ENCODE measurements at regions not wholly inside any gene's neighbourhood (a gene's known extent, or its start where the extent isn't known, plus 50 kb on each side); places are given as distances from the start of the nearest gene placed in this dataset.

DNA sequence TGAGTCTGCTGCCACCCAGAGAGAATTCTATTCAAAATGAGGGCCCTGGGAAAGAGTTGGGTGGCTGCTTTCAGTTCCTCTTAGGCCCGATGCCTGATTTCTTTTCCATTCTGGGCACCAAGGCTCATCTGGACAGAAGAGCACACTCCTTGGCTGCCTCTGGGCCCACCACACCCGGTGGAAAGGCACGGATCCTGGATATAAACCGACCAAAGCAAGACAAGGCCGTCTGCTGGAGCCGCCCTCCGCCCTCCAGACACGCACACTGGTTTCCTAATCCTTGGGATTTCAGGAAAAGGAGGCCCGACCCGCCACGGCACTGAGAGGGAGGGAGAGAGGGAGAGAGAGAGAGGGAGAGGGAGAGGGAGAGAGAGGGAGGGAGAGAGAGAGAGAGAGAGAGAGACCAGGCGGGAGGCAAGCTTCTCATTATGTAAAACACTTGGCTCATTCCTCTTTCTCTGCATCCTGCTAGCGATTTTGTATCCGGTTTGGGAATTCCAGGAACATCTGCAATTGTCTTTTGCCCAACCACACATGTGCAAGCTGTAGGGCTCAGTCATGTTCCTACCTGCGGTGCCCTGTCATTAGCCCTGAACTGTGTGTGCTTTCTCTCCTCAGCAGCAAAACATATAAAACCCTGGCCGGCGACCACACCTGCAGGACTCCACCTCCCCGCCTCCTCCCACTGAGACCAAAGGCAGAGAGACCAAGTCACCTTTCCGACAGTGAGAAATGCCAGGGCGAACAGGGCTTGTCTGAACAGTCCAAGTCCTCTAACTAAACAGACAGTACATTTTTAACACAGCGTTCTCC is 347.2 kb downstream of the SOX9 start:
- TF ChIP-seq, protein P1, sequence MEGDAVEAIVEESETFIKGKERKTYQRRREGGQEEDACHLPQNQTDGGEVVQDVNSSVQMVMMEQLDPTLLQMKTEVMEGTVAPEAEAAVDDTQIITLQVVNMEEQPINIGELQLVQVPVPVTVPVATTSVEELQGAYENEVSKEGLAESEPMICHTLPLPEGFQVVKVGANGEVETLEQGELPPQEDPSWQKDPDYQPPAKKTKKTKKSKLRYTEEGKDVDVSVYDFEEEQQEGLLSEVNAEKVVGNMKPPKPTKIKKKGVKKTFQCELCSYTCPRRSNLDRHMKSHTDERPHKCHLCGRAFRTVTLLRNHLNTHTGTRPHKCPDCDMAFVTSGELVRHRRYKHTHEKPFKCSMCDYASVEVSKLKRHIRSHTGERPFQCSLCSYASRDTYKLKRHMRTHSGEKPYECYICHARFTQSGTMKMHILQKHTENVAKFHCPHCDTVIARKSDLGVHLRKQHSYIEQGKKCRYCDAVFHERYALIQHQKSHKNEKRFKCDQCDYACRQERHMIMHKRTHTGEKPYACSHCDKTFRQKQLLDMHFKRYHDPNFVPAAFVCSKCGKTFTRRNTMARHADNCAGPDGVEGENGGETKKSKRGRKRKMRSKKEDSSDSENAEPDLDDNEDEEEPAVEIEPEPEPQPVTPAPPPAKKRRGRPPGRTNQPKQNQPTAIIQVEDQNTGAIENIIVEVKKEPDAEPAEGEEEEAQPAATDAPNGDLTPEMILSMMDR (conservative IDR thresholded peaks at IDR 0.05; ENCODE audit: low read length), result no peak
- no peak for TF ChIP-seq EZH2phosphoT487 (IDR thresholded peaks at IDR 0.05; ENCODE audit: borderline replicate concordance)

Data from Loucy (cell line).